Tongue (tissue), 1 donor: ENCODE measurements at regions not wholly inside any gene's neighbourhood (a gene's known extent, or its start where the extent isn't known, plus 50 kb on each side); places are given as distances from the start of the nearest gene placed in this dataset.

Experiments used
- DNase-seq: peaks from one replicate; pipeline ENCODE4 v3.0.0-alpha.2; 2015

DNA sequence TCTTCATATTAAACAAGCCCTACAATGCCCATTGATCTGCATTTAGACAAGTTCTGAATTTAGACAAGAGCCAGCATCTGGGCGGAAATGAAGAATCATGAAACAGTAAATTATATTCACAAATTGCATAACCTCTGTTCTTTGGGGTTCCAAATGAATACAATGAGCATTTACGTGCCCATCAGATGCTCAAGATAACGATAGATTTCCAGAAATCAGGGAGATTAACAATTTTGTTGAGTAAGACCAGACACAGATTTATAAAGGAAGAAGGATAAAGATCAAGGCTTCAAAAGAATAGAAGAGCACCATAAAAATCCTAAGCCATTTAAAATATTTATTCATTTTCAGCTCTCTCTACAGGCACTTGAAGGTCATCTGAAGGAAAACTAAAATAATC, 59.7 kb upstream of the CDH20 start:
- DNase-seq, result no peak

DNA sequence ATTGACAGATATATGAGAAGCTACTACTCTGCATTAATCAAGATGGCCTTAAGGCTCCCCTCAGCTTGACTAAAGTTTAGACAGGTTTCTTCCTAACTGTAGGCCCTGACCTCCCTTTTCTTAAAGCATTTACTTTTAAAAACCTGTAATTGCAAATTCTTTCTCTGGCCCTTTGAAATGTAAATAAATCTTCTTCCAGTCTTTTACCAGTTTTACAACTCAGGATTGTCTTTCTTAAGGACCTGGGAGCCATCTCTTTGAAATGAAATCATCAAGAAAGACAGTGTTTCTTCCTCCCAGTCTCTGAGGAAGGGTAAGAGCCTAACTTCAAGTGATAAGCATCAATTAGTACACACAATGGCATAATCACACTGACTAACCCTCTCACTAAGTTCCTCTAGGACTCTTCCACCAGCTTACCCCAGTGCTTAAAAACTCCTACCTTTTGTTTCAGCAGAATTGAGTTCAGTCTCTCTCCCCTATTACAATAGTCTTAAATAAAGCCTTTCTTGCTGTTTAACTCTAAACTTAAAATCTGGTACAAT, 58.7 kb upstream of the CDH20 start:
- no peak for DNase-seq

GRCh38 chr18:61277808-61278207, 55.4 kb upstream of the CDH20 start:
- DNase-seq, result no peak

GRCh38 chr18:61281431-61281830, 51.8 kb upstream of the CDH20 start:
- DNase-seq, result no peak

- DNase-seq, result no peak
Observed at GRCh38 chr18:61282926-61283325, 50.3 kb upstream of the CDH20 start.
